ENCODE measurements at regions not wholly inside any gene's neighbourhood (a gene's known extent, or its start where the extent isn't known, plus 50 kb on each side); places are given as distances from the start of the nearest gene placed in this dataset.

DNA sequence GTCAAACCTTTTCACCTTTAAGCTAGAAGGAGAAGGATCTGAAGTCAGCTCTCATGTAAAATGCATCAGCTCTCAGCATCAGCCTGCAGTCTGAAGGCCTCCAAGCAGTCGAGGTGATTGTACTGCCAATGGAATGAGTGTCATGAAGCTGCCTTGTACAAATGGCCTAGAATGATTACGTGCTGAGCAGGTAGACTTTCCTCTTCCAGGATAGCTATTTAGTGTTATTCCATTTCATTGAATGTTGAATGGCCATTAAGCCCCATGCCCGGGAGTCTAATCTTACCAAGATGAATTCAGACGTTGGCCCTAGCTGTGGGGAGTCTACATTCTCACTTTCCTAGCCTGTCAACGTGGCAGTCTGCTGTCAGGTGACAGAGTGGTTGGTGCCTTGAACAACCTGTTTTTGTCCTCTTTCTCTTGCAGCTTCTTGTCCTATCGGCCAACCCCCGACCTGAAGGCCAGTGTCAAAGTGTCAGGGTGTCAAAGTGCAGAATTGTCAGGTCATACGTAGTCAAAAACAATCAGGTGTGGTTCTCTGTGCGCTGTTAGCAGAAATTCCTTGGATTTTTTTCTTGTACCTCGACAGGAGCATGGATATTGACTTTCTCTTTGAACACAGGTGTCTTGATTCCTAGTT, 95.2 kb upstream of the TIAM2 start:
- TF ChIP-seq CTCF (IDR thresholded peaks at IDR 0.05) (no peak), ZFP36 (IDR thresholded peaks at IDR 0.05; ENCODE audit: borderline replicate concordance, partially characterized antibody) (no peak)
